GM18858 (cell line): ENCODE measurements at regions not wholly inside any gene's neighbourhood (a gene's known extent, or its start where the extent isn't known, plus 50 kb on each side); places are given as distances from the start of the nearest gene placed in this dataset.
A peak's percentile ranks its signal among the peaks of the same experiment; 100 is the strongest.

Source experiments
- ATAC-seq: cut with Tn5 transposase; IDR thresholded peaks from one replicate; pipeline ENCODE4 v1.9.1; 2021; ENCODE audit not compliant: unreplicated experiment

GRCh38 chr17:81345228-81346089 is 49.8 kb upstream of the BAHCC1 start:
- ATAC-seq: peak; percentile 5
